ENCODE measurements at regions not wholly inside any gene's neighbourhood (a gene's known extent, or its start where the extent isn't known, plus 50 kb on each side); places are given as distances from the start of the nearest gene placed in this dataset.

DNA sequence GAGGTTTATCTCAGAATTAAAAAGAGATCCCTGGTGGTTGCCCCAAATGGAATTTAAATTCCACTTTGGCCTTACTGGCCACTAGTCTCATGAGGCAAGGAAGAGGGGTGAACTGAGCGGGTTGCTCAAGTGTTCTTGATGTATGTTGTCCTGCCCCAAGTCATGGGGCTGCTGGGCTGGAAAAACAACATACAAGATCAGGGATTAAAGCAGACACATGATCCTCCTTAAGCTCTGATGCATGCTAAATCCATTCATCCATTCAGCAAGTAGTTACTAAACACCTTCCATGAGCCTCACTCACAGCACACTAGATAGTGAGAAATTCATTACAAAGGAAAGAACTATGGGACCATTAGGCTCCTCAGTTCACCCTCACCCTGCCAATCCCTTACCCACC lies 196.3 kb downstream of the MREG start:
- Histone ChIP-seq H3K4me3 (ENCODE audit: low read length, poor library complexity, severe bottlenecking) (no peak overlapping the region), H3K9me2 (replicated peaks; ENCODE audit: low read depth, low read length) (no peaks in the 10 kb centered on the region), H3K4me2 (ENCODE audit: low read depth, low read length, poor library complexity, severe bottlenecking) (no peak overlapping the region), H3F3A (ENCODE audit: low read depth) (no peaks in the 10 kb centered on the region), H3K9me3 (ENCODE audit: insufficient read depth, low read depth, low read length) (no peaks in the 10 kb centered on the region), H3K79me2 (ENCODE audit: insufficient read depth, low read length) (no peaks in the 10 kb centered on the region), H3K9ac (ENCODE audit: low read depth, low read length, poor library complexity, severe bottlenecking) (no peak overlapping the region), H3K27me3 (ENCODE audit: insufficient read depth, low read length, poor library complexity, severe bottlenecking) (no peaks in the 10 kb centered on the region), H3K4me1 (ENCODE audit: insufficient read depth, low read length, poor library complexity, severe bottlenecking) (peaks cover 2% of the 10 kb centered on the region), H3K36me3 (ENCODE audit: insufficient read depth, low read length) (no peaks in the 10 kb centered on the region), H4K20me1 (ENCODE audit: insufficient read depth, low read length, poor library complexity, severe bottlenecking) (no peaks in the 10 kb centered on the region), H2AFZ (ENCODE audit: low read length) (no peak overlapping the region)
- TF ChIP-seq, protein P1, sequence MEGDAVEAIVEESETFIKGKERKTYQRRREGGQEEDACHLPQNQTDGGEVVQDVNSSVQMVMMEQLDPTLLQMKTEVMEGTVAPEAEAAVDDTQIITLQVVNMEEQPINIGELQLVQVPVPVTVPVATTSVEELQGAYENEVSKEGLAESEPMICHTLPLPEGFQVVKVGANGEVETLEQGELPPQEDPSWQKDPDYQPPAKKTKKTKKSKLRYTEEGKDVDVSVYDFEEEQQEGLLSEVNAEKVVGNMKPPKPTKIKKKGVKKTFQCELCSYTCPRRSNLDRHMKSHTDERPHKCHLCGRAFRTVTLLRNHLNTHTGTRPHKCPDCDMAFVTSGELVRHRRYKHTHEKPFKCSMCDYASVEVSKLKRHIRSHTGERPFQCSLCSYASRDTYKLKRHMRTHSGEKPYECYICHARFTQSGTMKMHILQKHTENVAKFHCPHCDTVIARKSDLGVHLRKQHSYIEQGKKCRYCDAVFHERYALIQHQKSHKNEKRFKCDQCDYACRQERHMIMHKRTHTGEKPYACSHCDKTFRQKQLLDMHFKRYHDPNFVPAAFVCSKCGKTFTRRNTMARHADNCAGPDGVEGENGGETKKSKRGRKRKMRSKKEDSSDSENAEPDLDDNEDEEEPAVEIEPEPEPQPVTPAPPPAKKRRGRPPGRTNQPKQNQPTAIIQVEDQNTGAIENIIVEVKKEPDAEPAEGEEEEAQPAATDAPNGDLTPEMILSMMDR (conservative IDR thresholded peaks at IDR 0.05; ENCODE audit: low read length): no peak
- TF ChIP-seq EZH2phosphoT487 (IDR thresholded peaks at IDR 0.05; ENCODE audit: borderline replicate concordance): no peak

DNA sequence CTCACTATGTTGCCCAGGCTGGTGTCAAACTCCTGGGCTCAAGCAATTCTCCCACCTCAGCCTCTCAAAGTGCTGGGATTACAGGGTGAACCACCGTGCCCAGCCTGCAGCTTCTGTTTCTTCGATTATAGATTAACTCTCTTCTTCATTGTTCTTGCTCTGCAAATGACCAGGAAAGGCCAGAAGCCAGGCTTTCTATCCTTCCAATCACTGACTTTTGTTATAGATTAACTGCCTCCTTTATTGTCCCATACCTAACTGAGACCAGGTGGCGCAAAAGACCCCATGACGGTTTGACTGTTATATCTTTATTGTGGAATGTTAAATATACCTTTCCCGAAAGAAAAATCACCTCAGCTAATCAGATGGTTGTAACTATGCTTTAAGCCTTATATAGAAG lies 196.9 kb downstream of the MREG start:
- TF ChIP-seq, protein P1 (conservative IDR thresholded peaks at IDR 0.05; ENCODE audit: low read length): no peak

DNA sequence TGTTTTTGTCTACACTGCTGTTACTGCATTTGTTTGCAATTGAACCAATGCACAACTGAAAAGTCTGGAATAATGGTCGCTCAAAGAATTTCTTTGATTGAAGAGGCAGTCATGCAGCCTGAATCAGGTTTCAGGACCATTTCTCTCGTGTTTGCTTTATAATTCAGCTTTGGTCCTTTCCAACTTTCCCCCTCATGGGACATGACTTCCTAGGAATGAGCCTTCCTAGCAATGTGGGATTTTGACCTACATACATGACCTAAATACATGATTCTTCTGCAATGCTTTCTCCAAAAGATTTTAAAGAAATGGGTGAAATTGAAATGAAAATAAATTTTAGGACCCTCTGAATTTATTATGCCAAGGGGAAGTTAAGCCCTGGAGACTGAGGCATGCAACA lies 197.4 kb downstream of the MREG start:
- Histone ChIP-seq H2AFZ (ENCODE audit: low read length) (no peak overlapping the region), H3K36me3 (ENCODE audit: insufficient read depth, low read length) (no peaks in the 10 kb centered on the region), H3K9me2 (replicated peaks; ENCODE audit: low read depth, low read length) (no peaks in the 10 kb centered on the region), H3K9ac (ENCODE audit: low read depth, low read length, poor library complexity, severe bottlenecking) (no peak overlapping the region), H4K20me1 (ENCODE audit: insufficient read depth, low read length, poor library complexity, severe bottlenecking) (no peaks in the 10 kb centered on the region), H3K79me2 (ENCODE audit: insufficient read depth, low read length) (no peaks in the 10 kb centered on the region), H3K4me2 (ENCODE audit: low read depth, low read length, poor library complexity, severe bottlenecking) (no peak overlapping the region), H3K4me1 (ENCODE audit: insufficient read depth, low read length, poor library complexity, severe bottlenecking) (peaks cover 13% of the 10 kb centered on the region), H3K9me3 (ENCODE audit: insufficient read depth, low read depth, low read length) (no peaks in the 10 kb centered on the region), H3K27me3 (ENCODE audit: insufficient read depth, low read length, poor library complexity, severe bottlenecking) (no peaks in the 10 kb centered on the region), H3F3A (ENCODE audit: low read depth) (no peaks in the 10 kb centered on the region), H3K4me3 (ENCODE audit: low read length, poor library complexity, severe bottlenecking) (no peak overlapping the region)
- no peak for TF ChIP-seq EZH2phosphoT487 (IDR thresholded peaks at IDR 0.05; ENCODE audit: borderline replicate concordance)
- TF ChIP-seq, protein P1 (conservative IDR thresholded peaks at IDR 0.05; ENCODE audit: low read length): no peak

More for the DNA sequence above, 196.9 kb downstream of the MREG start:
- Histone ChIP-seq H3K4me2 (ENCODE audit: low read depth, low read length, poor library complexity, severe bottlenecking) (no peak overlapping the region), H3K9ac (ENCODE audit: low read depth, low read length, poor library complexity, severe bottlenecking) (no peak overlapping the region), H3K79me2 (ENCODE audit: insufficient read depth, low read length) (no peaks in the 10 kb centered on the region), H2AFZ (ENCODE audit: low read length) (no peak overlapping the region), H3K27me3 (ENCODE audit: insufficient read depth, low read length, poor library complexity, severe bottlenecking) (no peaks in the 10 kb centered on the region), H3K9me3 (ENCODE audit: insufficient read depth, low read depth, low read length) (no peaks in the 10 kb centered on the region), H4K20me1 (ENCODE audit: insufficient read depth, low read length, poor library complexity, severe bottlenecking) (no peaks in the 10 kb centered on the region), H3K4me1 (ENCODE audit: insufficient read depth, low read length, poor library complexity, severe bottlenecking) (peaks cover 8% of the 10 kb centered on the region), H3K4me3 (ENCODE audit: low read length, poor library complexity, severe bottlenecking) (no peak overlapping the region), H3K9me2 (replicated peaks; ENCODE audit: low read depth, low read length) (no peaks in the 10 kb centered on the region), H3F3A (ENCODE audit: low read depth) (no peaks in the 10 kb centered on the region), H3K36me3 (ENCODE audit: insufficient read depth, low read length) (no peaks in the 10 kb centered on the region)
